HEK293T (cell line): ENCODE measurements at regions not wholly inside any gene's neighbourhood (a gene's known extent, or its start where the extent isn't known, plus 50 kb on each side); places are given as distances from the start of the nearest gene placed in this dataset.

ENCODE experiments used
- ARNT ChIP-seq: fragments of 450-650 bp; IDR thresholded peaks from 2 replicates; pipeline ENCODE4 v1.6.1; 2017; ENCODE audit warnings: mild to moderate bottlenecking
- BHLHE40 ChIP-seq: fragments of 450-650 bp; IDR thresholded peaks from 2 replicates; pipeline ENCODE4 v1.6.1; 2016; ENCODE audit warnings: mild to moderate bottlenecking, moderate library complexity, borderline replicate concordance
- CTBP1 ChIP-seq: fragments of 450-650 bp; IDR thresholded peaks from 2 replicates; pipeline ENCODE4 v1.6.1; 2016; ENCODE audit warnings: borderline replicate concordance
- ELF4 ChIP-seq: fragments of 450-650 bp; IDR thresholded peaks from 2 replicates; pipeline ENCODE4 v1.6.1; 2017; ENCODE audit warnings: antibody characterized with exemption
- FOXK2 ChIP-seq: fragments of 450-650 bp; IDR thresholded peaks from 2 replicates; pipeline ENCODE4 v1.6.1; 2016; ENCODE audit warnings: mild to moderate bottlenecking
- FOXM1 ChIP-seq: fragments of 450-650 bp; IDR thresholded peaks from 2 replicates; pipeline ENCODE4 v1.6.1; 2017; ENCODE audit warnings: mild to moderate bottlenecking, borderline replicate concordance
- HDGF ChIP-seq: fragments of 450-650 bp; IDR thresholded peaks from 2 replicates; pipeline ENCODE4 v1.6.1; 2017; ENCODE audit warnings: antibody characterized with exemption, borderline replicate concordance
- L3MBTL2 ChIP-seq: fragments of 450-650 bp; conservative IDR thresholded peaks from 2 replicates; pipeline ENCODE4 v1.6.1; 2016; ENCODE audit warnings: mild to moderate bottlenecking
- LEF1 ChIP-seq: fragments of 450-650 bp; IDR thresholded peaks from 2 replicates; pipeline ENCODE4 v1.6.1; 2017; ENCODE audit warnings: mild to moderate bottlenecking, borderline replicate concordance
- NFRKB ChIP-seq: fragments of 450-650 bp; IDR thresholded peaks from 2 replicates; pipeline ENCODE4 v1.6.1; 2016; ENCODE audit warnings: mild to moderate bottlenecking, moderate library complexity
- SP1 ChIP-seq: fragments of 450-650 bp; IDR thresholded peaks from 2 replicates; pipeline ENCODE4 v1.6.1; 2017
- SUZ12 ChIP-seq: fragments of 450-650 bp; IDR thresholded peaks from 2 replicates; pipeline ENCODE4 v1.6.1; 2016; ENCODE audit warnings: mild to moderate bottlenecking
- TARDBP ChIP-seq: fragments of 450-650 bp; IDR thresholded peaks from 2 replicates; pipeline ENCODE4 v1.6.1; 2016
- TF ChIP-seq, protein P1 (sequence below): fragments of 450-650 bp; IDR thresholded peaks from 2 replicates; pipeline ENCODE4 v1.6.1; 2016

DNA sequence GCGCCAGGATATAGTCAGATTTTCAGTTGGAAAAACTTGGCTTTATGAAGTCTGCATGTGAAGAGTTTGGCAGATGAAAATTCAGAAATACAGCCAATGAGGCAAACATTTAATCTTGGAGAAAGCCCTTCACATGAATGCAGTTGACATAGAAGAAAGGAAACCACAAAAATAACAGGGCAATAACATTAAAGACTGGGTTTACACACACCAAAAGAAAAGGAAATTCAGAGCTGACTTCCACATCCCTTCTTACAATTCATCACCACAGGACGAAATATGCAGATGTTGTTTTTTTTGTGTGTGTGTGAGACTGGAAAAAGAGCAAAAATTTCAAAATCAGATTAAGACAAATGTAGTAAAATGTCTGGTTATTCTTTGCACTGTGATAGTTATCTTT is 69.8 kb upstream of the HEY2 start:
- TF ChIP-seq TARDBP (no peak), SP1 (no peak), NFRKB (no peak), HDGF (no peak), ARNT (no peak), SUZ12 (no peak), FOXK2 (no peak), BHLHE40 (no peak), ELF4 (no peak), L3MBTL2 (no peak), CTBP1 (no peak), FOXM1 (no peak), LEF1 (no peak)
- TF ChIP-seq, protein P1, sequence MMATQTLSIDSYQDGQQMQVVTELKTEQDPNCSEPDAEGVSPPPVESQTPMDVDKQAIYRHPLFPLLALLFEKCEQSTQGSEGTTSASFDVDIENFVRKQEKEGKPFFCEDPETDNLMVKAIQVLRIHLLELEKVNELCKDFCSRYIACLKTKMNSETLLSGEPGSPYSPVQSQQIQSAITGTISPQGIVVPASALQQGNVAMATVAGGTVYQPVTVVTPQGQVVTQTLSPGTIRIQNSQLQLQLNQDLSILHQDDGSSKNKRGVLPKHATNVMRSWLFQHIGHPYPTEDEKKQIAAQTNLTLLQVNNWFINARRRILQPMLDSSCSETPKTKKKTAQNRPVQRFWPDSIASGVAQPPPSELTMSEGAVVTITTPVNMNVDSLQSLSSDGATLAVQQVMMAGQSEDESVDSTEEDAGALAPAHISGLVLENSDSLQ, result no peak
